GM12864 (cell line): ENCODE measurements at regions not wholly inside any gene's neighbourhood (a gene's known extent, or its start where the extent isn't known, plus 50 kb on each side); places are given as distances from the start of the nearest gene placed in this dataset.

Source experiments
- DNase-seq: peaks from one replicate; pipeline ENCODE4 v3.0.0-alpha.2; 2011; ENCODE audit warnings: low read depth
- H3K4me3 ChIP-seq: 2 replicates; pipeline ENCODE4 v1.5.1; 2011; ENCODE audit warnings: mild to moderate bottlenecking, low read depth, low read length, control low read depth
- TF ChIP-seq, protein P1 (sequence below): IDR thresholded peaks from 2 replicates; pipeline ENCODE4 v1.5.1; 2011; ENCODE audit warnings: low read depth, mild to moderate bottlenecking, moderate library complexity, low read length, control low read depth, inconsistent platforms; ENCODE audit errors: missing control alignments

DNA sequence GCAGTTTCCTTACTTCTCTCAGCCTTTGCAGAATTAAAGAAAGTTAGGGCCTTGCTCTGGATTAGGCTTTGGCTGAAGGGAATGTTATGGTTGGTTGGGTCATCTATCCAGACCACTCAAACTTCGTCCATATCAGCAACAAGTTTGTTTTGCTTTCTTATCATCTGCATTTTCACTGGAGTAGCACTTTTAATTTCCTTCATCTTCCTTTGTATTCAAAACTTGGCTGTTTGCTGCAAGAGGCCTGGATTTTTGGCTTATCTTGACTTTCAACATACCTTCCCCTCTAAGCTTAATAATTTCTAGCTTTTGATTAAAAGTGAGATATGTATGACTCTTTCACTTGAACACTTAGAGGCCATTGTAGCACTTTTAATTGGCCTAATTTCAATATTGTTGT is 126.7 kb upstream of the CENPE start:
- TF ChIP-seq, protein P1, sequence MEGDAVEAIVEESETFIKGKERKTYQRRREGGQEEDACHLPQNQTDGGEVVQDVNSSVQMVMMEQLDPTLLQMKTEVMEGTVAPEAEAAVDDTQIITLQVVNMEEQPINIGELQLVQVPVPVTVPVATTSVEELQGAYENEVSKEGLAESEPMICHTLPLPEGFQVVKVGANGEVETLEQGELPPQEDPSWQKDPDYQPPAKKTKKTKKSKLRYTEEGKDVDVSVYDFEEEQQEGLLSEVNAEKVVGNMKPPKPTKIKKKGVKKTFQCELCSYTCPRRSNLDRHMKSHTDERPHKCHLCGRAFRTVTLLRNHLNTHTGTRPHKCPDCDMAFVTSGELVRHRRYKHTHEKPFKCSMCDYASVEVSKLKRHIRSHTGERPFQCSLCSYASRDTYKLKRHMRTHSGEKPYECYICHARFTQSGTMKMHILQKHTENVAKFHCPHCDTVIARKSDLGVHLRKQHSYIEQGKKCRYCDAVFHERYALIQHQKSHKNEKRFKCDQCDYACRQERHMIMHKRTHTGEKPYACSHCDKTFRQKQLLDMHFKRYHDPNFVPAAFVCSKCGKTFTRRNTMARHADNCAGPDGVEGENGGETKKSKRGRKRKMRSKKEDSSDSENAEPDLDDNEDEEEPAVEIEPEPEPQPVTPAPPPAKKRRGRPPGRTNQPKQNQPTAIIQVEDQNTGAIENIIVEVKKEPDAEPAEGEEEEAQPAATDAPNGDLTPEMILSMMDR, result no peak

GRCh38 chr4:103318327-103318726 is 120.2 kb upstream of the CENPE start:
- TF ChIP-seq, protein P1, result no peak
- no peak overlapping the region for H3K4me3 ChIP-seq
- no peak for DNase-seq

More for the DNA sequence above, 126.7 kb upstream of the CENPE start:
- no peak for DNase-seq
- no peak overlapping the region for H3K4me3 ChIP-seq

DNA sequence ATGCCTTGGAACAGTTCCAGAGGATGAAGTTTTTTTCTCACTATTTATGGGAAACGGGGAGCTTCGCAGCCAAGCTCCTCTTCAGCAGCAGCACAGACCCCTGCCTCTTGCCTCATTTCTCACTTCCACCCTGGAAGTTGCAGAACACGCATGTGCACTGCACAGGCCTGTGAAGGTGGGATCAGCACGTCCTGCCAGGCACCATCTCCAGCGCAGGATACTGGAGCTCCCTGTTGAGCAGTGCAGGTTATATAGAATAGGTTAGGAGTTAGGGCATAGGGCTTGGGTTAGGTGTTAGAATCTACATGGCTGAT is 110.1 kb upstream of the CENPE start:
- DNase-seq, result no peak
- TF ChIP-seq, protein P1, result no peak
- no peak overlapping the region for H3K4me3 ChIP-seq

GRCh38 chr4:103307453-103308247 is 109.5 kb upstream of the CENPE start:
- DNase-seq, result no peak
- TF ChIP-seq, protein P1, result no peak
- no peak overlapping the region for H3K4me3 ChIP-seq

DNA sequence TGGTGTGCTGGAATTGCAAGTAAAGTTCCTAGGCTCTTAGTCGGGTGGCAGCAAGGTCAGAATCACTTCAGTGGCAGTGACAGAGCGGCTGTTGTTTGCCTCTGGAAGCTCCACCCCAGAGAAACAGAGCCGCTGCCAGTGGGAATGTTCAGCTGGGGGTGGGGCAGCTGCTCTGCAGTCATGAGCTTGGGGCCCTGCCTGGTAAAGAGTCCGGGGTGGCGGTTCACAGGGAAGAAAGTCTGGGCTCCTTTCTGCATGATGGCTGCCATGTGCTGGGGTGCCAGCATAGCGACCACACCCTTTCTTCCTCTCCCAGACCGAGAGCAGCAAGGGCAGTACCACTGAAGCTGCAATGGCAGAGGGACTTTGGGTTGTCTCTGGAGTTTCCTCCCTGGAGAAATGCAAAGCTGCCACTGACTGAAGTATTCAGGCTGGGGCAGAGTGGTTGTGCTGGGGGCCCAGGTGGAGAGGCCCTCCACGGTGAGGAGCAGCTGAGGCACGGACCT is 108.8 kb upstream of the CENPE start:
- no peak overlapping the region for H3K4me3 ChIP-seq
- no peak for DNase-seq
- TF ChIP-seq, protein P1, result no peak

DNA sequence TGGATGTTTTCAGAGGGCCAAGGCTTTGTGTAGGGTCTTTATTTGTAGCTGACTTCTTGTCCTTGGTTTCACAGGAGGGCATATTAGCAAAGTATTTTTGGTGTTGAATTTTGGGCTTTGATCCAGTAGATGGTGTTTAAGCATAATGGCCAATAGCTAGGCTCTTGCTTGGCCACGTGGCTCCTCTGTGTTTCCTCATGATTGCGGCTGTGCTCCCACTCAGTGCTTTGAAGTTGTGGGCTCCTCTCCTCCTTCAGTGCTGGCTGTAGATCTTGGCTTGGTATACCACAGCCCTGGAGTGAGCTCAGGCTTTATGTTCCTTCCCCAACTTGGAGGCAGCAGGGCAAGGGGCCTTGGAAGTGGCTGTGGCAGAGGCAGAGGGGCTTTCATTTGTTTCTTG is 107.2 kb upstream of the CENPE start:
- TF ChIP-seq, protein P1, result no peak
- DNase-seq, result no peak
- no peak overlapping the region for H3K4me3 ChIP-seq

DNA sequence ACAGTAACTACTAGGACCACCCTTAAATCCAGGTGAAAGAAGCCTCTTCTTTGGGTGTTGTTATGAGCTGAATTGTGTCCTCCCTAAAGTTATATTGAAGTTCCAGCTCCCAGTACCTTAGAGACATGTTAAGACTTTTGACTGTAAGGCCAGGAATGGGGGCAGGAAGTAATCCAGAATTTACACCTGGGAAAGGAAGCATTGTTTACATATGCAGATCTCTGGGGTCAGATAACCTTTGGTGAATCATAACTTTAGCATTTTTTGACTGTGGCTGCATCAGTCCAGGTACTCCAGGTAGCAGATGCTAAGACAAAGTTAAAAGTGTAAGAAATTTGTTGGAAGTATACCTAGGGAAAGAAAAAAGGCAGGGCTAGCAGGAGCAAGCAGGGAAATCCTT is 104.9 kb upstream of the CENPE start:
- DNase-seq, result no peak
- TF ChIP-seq, protein P1, result no peak

More for the DNA sequence above, 104.9 kb upstream of the CENPE start:
- no peak overlapping the region for H3K4me3 ChIP-seq
